ENCODE measurements at regions not wholly inside any gene's neighbourhood (a gene's known extent, or its start where the extent isn't known, plus 50 kb on each side); places are given as distances from the start of the nearest gene placed in this dataset.

DNA sequence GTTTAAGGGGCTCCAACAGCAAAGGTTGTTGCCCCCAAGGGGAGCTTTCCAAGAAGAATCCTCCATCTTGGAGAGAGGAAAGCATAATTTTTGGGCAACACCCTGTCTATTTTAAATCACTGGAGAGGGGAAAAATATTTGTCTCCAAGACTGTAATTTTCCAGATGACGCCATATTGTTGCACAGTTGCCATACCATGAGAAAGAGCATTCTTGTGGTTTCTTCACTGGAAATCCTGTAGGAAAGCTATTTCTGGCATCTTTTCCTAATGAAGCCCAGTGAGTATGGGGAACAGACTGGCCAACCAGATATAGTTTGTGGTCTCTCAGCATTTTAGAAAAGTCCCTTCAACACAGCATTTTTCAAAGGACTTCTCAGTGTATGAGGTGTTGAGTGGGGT is 88.1 kb upstream of the MANSC4 start:
- FAIRE-seq (no peak), DNase-seq (ENCODE audit: low read depth, low spot score) (no peak)
- Histone ChIP-seq H2AFZ (ENCODE audit: low read depth, low read length) (no peak overlapping the region), H3K36me3 (ENCODE audit: control insufficient read depth in 2 of 2, extremely low read depth in 1 of 2, insufficient read depth in 2 of 2, low read length in 2 of 2) (no peaks in the 10 kb centered on the region), H3K4me3 (replicated peaks in 1 of 3; ENCODE audit: insufficient read depth in 1 of 3, low read depth in 1 of 3, low read length in 3 of 3) (no peak overlapping the region), H3K27ac (ENCODE audit: insufficient read depth, low read depth, low read length) (no peak overlapping the region), H3K27me3 (ENCODE audit: control insufficient read depth in 2 of 2, insufficient read depth in 2 of 2, low read length in 2 of 2) (no peaks in the 10 kb centered on the region), H3K9me1 (replicated peaks; ENCODE audit: control insufficient read depth, extremely low read depth, insufficient read depth, low read length) (no peaks in the 10 kb centered on the region), H3K79me2 (ENCODE audit: control insufficient read depth, insufficient read depth, low read length) (no peaks in the 10 kb centered on the region), H3K9ac (replicated peaks; ENCODE audit: extremely low read depth, insufficient read depth, low read length) (no peak overlapping the region), H3K4me2 (ENCODE audit: insufficient read depth, low read length) (no peak overlapping the region), H3K9me3 (replicated peaks; ENCODE audit: control insufficient read depth, insufficient read depth, low read length) (no peaks in the 10 kb centered on the region), H3K4me1 (ENCODE audit: control insufficient read depth, extremely low read depth, insufficient read depth, low read length) (no peaks in the 10 kb centered on the region), H4K20me1 (replicated peaks; ENCODE audit: control insufficient read depth, extremely low read depth, insufficient read depth, low read length) (no peaks in the 10 kb centered on the region)
- dilution Hi-C loops (cut with MboI; ENCODE audit: extremely low pct_ligation_motif_present, low sequenced_read_pairs) (no loop called here), intact Hi-C loops (cut with micrococcal nuclease) (no loop called here)
- POLR2A ChIA-PET = no interaction called here
- BruUV-seq (replicated peaks) = no TSS peak
- TF ChIP-seq POLR2A (IDR thresholded peaks at IDR 0.05; ENCODE audit: low read depth, low read length) = no peak
- TF ChIP-seq, protein P1, sequence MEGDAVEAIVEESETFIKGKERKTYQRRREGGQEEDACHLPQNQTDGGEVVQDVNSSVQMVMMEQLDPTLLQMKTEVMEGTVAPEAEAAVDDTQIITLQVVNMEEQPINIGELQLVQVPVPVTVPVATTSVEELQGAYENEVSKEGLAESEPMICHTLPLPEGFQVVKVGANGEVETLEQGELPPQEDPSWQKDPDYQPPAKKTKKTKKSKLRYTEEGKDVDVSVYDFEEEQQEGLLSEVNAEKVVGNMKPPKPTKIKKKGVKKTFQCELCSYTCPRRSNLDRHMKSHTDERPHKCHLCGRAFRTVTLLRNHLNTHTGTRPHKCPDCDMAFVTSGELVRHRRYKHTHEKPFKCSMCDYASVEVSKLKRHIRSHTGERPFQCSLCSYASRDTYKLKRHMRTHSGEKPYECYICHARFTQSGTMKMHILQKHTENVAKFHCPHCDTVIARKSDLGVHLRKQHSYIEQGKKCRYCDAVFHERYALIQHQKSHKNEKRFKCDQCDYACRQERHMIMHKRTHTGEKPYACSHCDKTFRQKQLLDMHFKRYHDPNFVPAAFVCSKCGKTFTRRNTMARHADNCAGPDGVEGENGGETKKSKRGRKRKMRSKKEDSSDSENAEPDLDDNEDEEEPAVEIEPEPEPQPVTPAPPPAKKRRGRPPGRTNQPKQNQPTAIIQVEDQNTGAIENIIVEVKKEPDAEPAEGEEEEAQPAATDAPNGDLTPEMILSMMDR (IDR thresholded peaks at IDR 0.05; ENCODE audit: extremely low read depth in 1 of 2, insufficient read depth in 1 of 2, low read depth in 1 of 2, low read length in 2 of 2) = no peak
- no peak for TF ChIP-seq JUN (IDR thresholded peaks at IDR 0.05; ENCODE audit: borderline replicate concordance, insufficient read depth, insufficient read length, low read depth)
- TF ChIP-seq POLR2AphosphoS5 (IDR thresholded peaks at IDR 0.05; ENCODE audit: insufficient read depth, low read depth, low read length) = no peak
- no peak for TF ChIP-seq MYC (IDR thresholded peaks at IDR 0.05; ENCODE audit: low read depth, low read length)
- no peak for TF ChIP-seq EZH2 (IDR thresholded peaks at IDR 0.05; ENCODE audit: borderline replicate concordance, low read depth, low read length, severe bottlenecking)
- TF ChIP-seq GATA2 (IDR thresholded peaks at IDR 0.05; ENCODE audit: insufficient read depth, insufficient read length, low read depth, low read length) = no peak
- TF ChIP-seq FOS (IDR thresholded peaks at IDR 0.05; ENCODE audit: borderline replicate concordance, insufficient read depth, low read length) = no peak
- TF ChIP-seq, protein P2, sequence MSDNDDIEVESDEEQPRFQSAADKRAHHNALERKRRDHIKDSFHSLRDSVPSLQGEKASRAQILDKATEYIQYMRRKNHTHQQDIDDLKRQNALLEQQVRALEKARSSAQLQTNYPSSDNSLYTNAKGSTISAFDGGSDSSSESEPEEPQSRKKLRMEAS (IDR thresholded peaks at IDR 0.05; ENCODE audit: insufficient read depth, insufficient read length) = no peak
- CTCF ChIA-PET = interaction anchor here (0.6 to 0.9 kb wide), 2 partner anchors 47 to 71 kb away, joined by 3 read pairs; no protein-coding TSS in a partner anchor

Measured in endothelial cell of umbilical vein (primary cell).